Calu3 (cell line): ENCODE measurements at regions not wholly inside any gene's neighbourhood (a gene's known extent, or its start where the extent isn't known, plus 50 kb on each side); places are given as distances from the start of the nearest gene placed in this dataset.
"Not testable (repeated sequence)": the region's sequence is repeated elsewhere in the genome, so short reads cannot be mapped to it uniquely, and the experiment has no call there.

ENCODE experiments used
- BruUV-seq: library from RNA; stranded (reverse); fragments of 400-500 nt; replicated peaks from 2 replicates; lab custom pipeline; 2021; lab: Mats Ljungman, UMichigan
- CTCF ChIA-PET: fragments of 300-600 bp; sonication (Branson Sonifier 250); formaldehyde crosslinking; loops from one replicate; lab custom pipeline; 2022; ENCODE audit warnings: antibody characterized with exemption; lab: Charles Lee
- DNase-seq: peaks from one replicate; pipeline ENCODE4 v3.0.0; 2022
- H3K27ac Mint-ChIP-seq: one replicate; pipeline ENCODE4 v1.8.0; 2022; ENCODE audit warnings: mixed read lengths; ENCODE audit not compliant: unreplicated experiment
- H3K27me3 Mint-ChIP-seq: one replicate; pipeline ENCODE4 v1.8.0; 2022; ENCODE audit warnings: mixed read lengths; ENCODE audit not compliant: unreplicated experiment
- H3K36me3 Mint-ChIP-seq: one replicate; pipeline ENCODE4 v1.8.0; 2022; ENCODE audit warnings: mild to moderate bottlenecking, moderate library complexity, mixed read lengths; ENCODE audit not compliant: insufficient read depth, unreplicated experiment
- H3K4me1 Mint-ChIP-seq: one replicate; pipeline ENCODE4 v1.8.0; 2022; ENCODE audit warnings: mild to moderate bottlenecking, low read depth, mixed read lengths; ENCODE audit not compliant: unreplicated experiment
- H3K4me3 Mint-ChIP-seq: one replicate; pipeline ENCODE4 v1.8.0; 2022; ENCODE audit warnings: mild to moderate bottlenecking, low read depth, moderate library complexity, mixed read lengths; ENCODE audit not compliant: unreplicated experiment
- H3K9me3 Mint-ChIP-seq: one replicate; pipeline ENCODE4 v1.8.0; 2022; ENCODE audit warnings: low read depth, mixed read lengths; ENCODE audit not compliant: unreplicated experiment
- intact Hi-C: fragments of 100-400 bp; cut with micrococcal nuclease; formaldehyde crosslinking; loops from one replicate; pipeline ENCODE4 v1.10.0; 2022; ENCODE audit not compliant: unreplicated experiment
- TF ChIP-seq, protein P1 (sequence below): fragments of 200-600 bp; IDR thresholded peaks from one replicate; pipeline ENCODE4 v1.8.0; 2022; ENCODE audit warnings: antibody characterized with exemption; ENCODE audit not compliant: unreplicated experiment

GRCh38 chr15:99788156-99788555 lies 54.9 kb upstream of the LYSMD4 start:
- H3K9me3 Mint-ChIP-seq, result no peaks in the 10 kb centered on the region
- no peaks in the 10 kb centered on the region for H3K36me3 Mint-ChIP-seq
- intact Hi-C loops, result loop anchor here (10.0 kb wide), 1 partner anchor 1997 kb away; no protein-coding TSS in a partner anchor
- H3K27ac Mint-ChIP-seq, result no peak overlapping the region
- no peak overlapping the region for H3K4me3 Mint-ChIP-seq
- CTCF ChIA-PET, result no interaction called here
- no TSS peak for BruUV-seq
- no peak for DNase-seq
- TF ChIP-seq, protein P1, sequence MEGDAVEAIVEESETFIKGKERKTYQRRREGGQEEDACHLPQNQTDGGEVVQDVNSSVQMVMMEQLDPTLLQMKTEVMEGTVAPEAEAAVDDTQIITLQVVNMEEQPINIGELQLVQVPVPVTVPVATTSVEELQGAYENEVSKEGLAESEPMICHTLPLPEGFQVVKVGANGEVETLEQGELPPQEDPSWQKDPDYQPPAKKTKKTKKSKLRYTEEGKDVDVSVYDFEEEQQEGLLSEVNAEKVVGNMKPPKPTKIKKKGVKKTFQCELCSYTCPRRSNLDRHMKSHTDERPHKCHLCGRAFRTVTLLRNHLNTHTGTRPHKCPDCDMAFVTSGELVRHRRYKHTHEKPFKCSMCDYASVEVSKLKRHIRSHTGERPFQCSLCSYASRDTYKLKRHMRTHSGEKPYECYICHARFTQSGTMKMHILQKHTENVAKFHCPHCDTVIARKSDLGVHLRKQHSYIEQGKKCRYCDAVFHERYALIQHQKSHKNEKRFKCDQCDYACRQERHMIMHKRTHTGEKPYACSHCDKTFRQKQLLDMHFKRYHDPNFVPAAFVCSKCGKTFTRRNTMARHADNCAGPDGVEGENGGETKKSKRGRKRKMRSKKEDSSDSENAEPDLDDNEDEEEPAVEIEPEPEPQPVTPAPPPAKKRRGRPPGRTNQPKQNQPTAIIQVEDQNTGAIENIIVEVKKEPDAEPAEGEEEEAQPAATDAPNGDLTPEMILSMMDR, result no peak
- peaks cover 28% of the 10 kb centered on the region for H3K27me3 Mint-ChIP-seq
- H3K4me1 Mint-ChIP-seq, result no peaks in the 10 kb centered on the region

DNA sequence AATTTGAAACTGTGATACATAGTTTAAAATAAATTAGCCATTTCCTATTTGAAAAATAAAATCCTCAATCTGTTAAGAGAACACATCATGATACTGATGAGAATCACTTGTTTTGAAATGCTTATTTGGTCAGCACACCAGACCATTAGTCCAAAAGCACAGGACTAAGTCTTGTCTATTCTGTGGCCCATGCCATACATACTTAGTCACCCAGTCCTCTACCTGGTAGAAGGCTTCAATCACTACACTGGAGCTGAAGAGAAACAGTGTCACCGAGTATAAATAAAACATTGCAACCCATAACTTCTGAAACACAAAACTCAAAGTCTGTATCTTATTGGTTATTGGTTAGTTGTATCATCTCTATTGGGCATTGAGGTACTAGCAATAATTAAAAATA lies 51.6 kb upstream of the LYSMD4 start:
- intact Hi-C loops, result loop anchor here (10.0 kb wide), 1 partner anchor 2000 kb away; no protein-coding TSS in a partner anchor
- H3K4me1 Mint-ChIP-seq, H3K36me3 Mint-ChIP-seq, H3K27ac Mint-ChIP-seq, BruUV-seq, CTCF ChIA-PET, H3K4me3 Mint-ChIP-seq, DNase-seq, H3K9me3 Mint-ChIP-seq: not testable (repeated sequence)
- peaks cover 13% of the 10 kb centered on the region for H3K27me3 Mint-ChIP-seq

DNA sequence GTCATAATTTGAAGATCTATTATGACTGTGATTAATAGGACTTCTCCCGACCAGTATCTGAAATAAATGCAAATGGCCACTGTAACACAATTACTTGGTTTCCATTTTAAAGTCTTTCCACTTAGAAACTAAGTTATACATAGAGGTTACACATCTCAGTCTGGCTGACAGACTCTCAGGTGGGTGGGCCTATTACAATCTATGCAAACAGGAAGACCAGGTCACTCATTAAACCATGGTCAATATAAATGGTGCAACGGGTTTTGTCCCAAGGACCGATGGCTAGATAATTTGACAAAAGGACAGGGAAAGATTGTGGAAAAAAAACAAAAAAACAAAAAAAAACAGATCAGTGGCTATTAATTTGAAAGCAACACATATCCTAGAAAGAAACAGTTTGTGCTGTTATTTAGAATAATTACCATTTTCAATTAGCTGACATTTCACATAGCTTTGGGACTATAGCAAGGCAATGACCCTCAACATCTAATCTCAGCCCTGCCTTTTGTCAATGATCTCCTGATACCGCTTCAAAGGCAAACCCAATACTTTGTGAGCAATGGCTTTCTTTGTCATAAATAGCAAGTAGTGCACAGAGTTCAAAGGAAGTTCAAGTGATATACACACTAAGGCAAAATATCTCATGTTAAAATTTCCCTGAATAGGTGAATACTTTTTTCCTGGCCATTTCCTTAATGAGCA lies 50.8 kb upstream of the LYSMD4 start:
- BruUV-seq, H3K36me3 Mint-ChIP-seq, DNase-seq, H3K4me1 Mint-ChIP-seq, H3K27ac Mint-ChIP-seq, H3K9me3 Mint-ChIP-seq, H3K4me3 Mint-ChIP-seq, CTCF ChIA-PET: not testable (repeated sequence)
- H3K27me3 Mint-ChIP-seq, result peaks cover 13% of the 10 kb centered on the region
- intact Hi-C loops, result loop anchor here (10.0 kb wide), 1 partner anchor 2001 kb away; no protein-coding TSS in a partner anchor
